Peyer's patch (tissue), 4 donors: ENCODE measurements at regions not wholly inside any gene's neighbourhood (a gene's known extent, or its start where the extent isn't known, plus 50 kb on each side); places are given as distances from the start of the nearest gene placed in this dataset.
A peak's percentile ranks its signal among the peaks of the same experiment; 100 is the strongest.

Experiments used
- DNase-seq, 3 donors: peaks; one replicate each; pipeline ENCODE4 v3.0.0-alpha.2; 2017 to 2019
- H3K27ac ChIP-seq, 4 donors: fragments of 200-600 bp; sonication (generic); one replicate each; pipeline ENCODE4 v1.5.1; 2016 to 2019
- H3K27me3 ChIP-seq, 2 donors: fragments of 200-600 bp; sonication (generic); one replicate each; pipeline ENCODE4 v1.5.1; 2019
- H3K36me3 ChIP-seq, 3 donors: fragments of 200-600 bp; sonication (generic); one replicate each; pipeline ENCODE4 v1.5.1; 2016 to 2019
- H3K4me1 ChIP-seq, 4 donors: fragments of 200-600 bp; sonication (generic); one replicate each; pipeline ENCODE4 v1.5.1; 2016 to 2019
- H3K4me3 ChIP-seq, 4 donors: fragments of 200-600 bp; sonication (generic); 1 replicate in 3 of 4; 2 replicates in 1 of 4; pipeline ENCODE4 v1.5.1; 2016 to 2019; ENCODE audit warnings: mild to moderate bottlenecking in 1 of 4
- H3K9me3 ChIP-seq, 4 donors: fragments of 200-600 bp; sonication (generic); one replicate each; pipeline ENCODE4 v1.5.1; 2016 to 2019; ENCODE audit warnings: mild to moderate bottlenecking in 1 of 4
- CTCF ChIP-seq, 6 experiments: fragments of 450-650 bp in 4 of 6; fragments of 200-600 bp in 2 of 6; sonication (generic) in 1 of 6; IDR thresholded peaks; one replicate each; pipeline ENCODE4 v1.5.1; 2017 to 2019; ENCODE audit warnings: antibody characterized with exemption in 6 of 6, mild to moderate bottlenecking in 3 of 6, moderate library complexity in 1 of 6
- POLR2A ChIP-seq, 2 donors: fragments of 450-650 bp; IDR thresholded peaks; one replicate each; pipeline ENCODE4 v1.5.1; 2017; ENCODE audit warnings: antibody characterized with exemption in 2 of 2, mild to moderate bottlenecking in 2 of 2, moderate library complexity in 2 of 2

- no peaks in the 10 kb centered on the region for H3K27me3 ChIP-seq
- H3K27ac ChIP-seq = no peak overlapping the region
- no peak for TF ChIP-seq CTCF (IDR thresholded peaks at IDR 0.05)
- TF ChIP-seq POLR2A (IDR thresholded peaks at IDR 0.05) = no peak
- no peak for DNase-seq
- H3K4me3 ChIP-seq = no peak overlapping the region
- no peaks in the 10 kb centered on the region for H3K4me1 ChIP-seq
- H3K36me3 ChIP-seq = no peaks in the 10 kb centered on the region
- H3K9me3 ChIP-seq = no peaks in the 10 kb centered on the region
These were observed 248.7 kb downstream of the LURAP1L start for GRCh38 chr9:13023498-13023897.

- no peaks in the 10 kb centered on the region for H3K36me3 ChIP-seq
- H3K4me3 ChIP-seq = no peak overlapping the region
- DNase-seq = no peak
- H3K27me3 ChIP-seq = no peaks in the 10 kb centered on the region
- no peaks in the 10 kb centered on the region for H3K9me3 ChIP-seq
- no peaks in the 10 kb centered on the region for H3K4me1 ChIP-seq
- TF ChIP-seq CTCF (IDR thresholded peaks at IDR 0.05) (no peak), POLR2A (IDR thresholded peaks at IDR 0.05) (no peak)
- no peak overlapping the region for H3K27ac ChIP-seq
These were observed 252.1 kb downstream of the LURAP1L start for GRCh38 chr9:13026956-13027355.

GRCh38 chr9:13027879-13028278, 251.6 kb downstream of the MPDZ start:
- DNase-seq = no peak
- no peak overlapping the region for H3K27ac ChIP-seq

GRCh38 chr9:13032585-13032984, 246.9 kb downstream of the MPDZ start:
- TF ChIP-seq CTCF (IDR thresholded peaks at IDR 0.05) (no peak), POLR2A (IDR thresholded peaks at IDR 0.05) (no peak)
- no peaks in the 10 kb centered on the region for H3K27me3 ChIP-seq
- H3K4me1 ChIP-seq = no peaks in the 10 kb centered on the region
- no peak overlapping the region for H3K27ac ChIP-seq
- no peaks in the 10 kb centered on the region for H3K9me3 ChIP-seq
- no peak overlapping the region for H3K4me3 ChIP-seq
- DNase-seq = no peak
- H3K36me3 ChIP-seq = no peaks in the 10 kb centered on the region

More at GRCh38 chr9:13027879-13028278, 251.6 kb downstream of the MPDZ start:
- no peaks in the 10 kb centered on the region for H3K27me3 ChIP-seq
- TF ChIP-seq CTCF (IDR thresholded peaks at IDR 0.05) = no peak
- TF ChIP-seq POLR2A (IDR thresholded peaks at IDR 0.05) = no peak
- H3K36me3 ChIP-seq = no peaks in the 10 kb centered on the region
- no peak overlapping the region for H3K4me3 ChIP-seq
- no peaks in the 10 kb centered on the region for H3K4me1 ChIP-seq
- H3K9me3 ChIP-seq = no peaks in the 10 kb centered on the region

GRCh38 chr9:13033959-13034693, 245.4 kb downstream of the MPDZ start:
- no peak overlapping the region for H3K27ac ChIP-seq
- H3K9me3 ChIP-seq = no peaks in the 10 kb centered on the region
- no peaks in the 10 kb centered on the region for H3K27me3 ChIP-seq
- H3K36me3 ChIP-seq = no peaks in the 10 kb centered on the region
- no peak overlapping the region for H3K4me3 ChIP-seq
- no peaks in the 10 kb centered on the region for H3K4me1 ChIP-seq
- TF ChIP-seq CTCF (IDR thresholded peaks at IDR 0.05) (peak in 4 of 6 experiments; percentile 7 to 50 (median 47)), POLR2A (IDR thresholded peaks at IDR 0.05) (no peak)
- peak in 2 of 3 donors; percentile 48 to 58 for DNase-seq

- no peak overlapping the region for H3K4me3 ChIP-seq
These were observed 244.8 kb downstream of the MPDZ start for GRCh38 chr9:13034694-13035002.

More at GRCh38 chr9:13034694-13035002, 244.8 kb downstream of the MPDZ start:
- Histone ChIP-seq H3K4me1 (no peaks in the 10 kb centered on the region), H3K27me3 (no peaks in the 10 kb centered on the region), H3K9me3 (no peaks in the 10 kb centered on the region), H3K36me3 (no peaks in the 10 kb centered on the region), H3K27ac (no peak overlapping the region)
- no peak for DNase-seq
- no peak for TF ChIP-seq CTCF (IDR thresholded peaks at IDR 0.05)
- no peak for TF ChIP-seq POLR2A (IDR thresholded peaks at IDR 0.05)
